ENCODE measurements at regions not wholly inside any gene's neighbourhood (a gene's known extent, or its start where the extent isn't known, plus 50 kb on each side); places are given as distances from the start of the nearest gene placed in this dataset.

DNA sequence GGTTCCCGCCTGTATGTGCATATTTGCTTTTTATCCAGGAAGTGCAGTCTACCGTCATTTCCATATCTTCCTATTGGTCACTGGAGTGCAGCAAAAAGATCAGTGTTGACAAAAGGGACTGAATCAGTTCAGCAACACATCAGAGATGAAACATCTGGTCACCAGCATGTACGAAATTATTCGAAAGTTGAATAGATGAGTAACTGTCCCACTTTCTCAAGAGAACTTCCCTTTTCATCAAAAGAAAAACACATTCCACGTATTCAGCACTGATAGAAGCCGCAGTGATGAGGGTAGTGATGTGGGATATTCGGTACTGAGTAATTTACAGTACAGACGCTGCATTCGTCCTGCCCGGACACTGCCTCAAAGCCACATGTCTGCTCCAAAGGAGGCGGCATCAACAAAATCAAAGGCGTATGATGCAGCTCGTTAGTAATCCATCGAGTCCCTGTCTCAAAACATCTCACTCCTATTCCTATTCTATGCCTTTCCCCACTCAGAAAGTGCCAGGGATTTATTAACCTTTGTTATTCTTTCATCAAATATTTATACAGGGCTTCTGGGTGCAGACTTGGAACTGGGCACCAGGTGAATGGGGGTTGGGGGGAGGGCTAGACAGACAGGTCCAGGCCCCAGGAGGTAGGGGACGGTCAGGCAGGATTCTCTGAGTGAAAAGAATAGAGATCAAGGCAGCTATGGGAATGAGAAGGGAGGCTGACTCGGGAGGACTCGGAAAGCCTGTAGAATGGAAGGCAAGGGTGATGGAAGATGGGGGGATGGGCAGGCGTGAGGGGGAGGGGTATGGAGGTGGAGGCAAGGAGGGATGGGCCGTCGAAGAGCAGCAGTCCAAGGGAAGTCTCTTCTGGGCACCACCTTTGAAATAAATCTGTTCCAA, 79.5 kb upstream of the SLC45A1 start:
- TF ChIP-seq, protein P1, sequence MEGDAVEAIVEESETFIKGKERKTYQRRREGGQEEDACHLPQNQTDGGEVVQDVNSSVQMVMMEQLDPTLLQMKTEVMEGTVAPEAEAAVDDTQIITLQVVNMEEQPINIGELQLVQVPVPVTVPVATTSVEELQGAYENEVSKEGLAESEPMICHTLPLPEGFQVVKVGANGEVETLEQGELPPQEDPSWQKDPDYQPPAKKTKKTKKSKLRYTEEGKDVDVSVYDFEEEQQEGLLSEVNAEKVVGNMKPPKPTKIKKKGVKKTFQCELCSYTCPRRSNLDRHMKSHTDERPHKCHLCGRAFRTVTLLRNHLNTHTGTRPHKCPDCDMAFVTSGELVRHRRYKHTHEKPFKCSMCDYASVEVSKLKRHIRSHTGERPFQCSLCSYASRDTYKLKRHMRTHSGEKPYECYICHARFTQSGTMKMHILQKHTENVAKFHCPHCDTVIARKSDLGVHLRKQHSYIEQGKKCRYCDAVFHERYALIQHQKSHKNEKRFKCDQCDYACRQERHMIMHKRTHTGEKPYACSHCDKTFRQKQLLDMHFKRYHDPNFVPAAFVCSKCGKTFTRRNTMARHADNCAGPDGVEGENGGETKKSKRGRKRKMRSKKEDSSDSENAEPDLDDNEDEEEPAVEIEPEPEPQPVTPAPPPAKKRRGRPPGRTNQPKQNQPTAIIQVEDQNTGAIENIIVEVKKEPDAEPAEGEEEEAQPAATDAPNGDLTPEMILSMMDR (IDR thresholded peaks at IDR 0.05; ENCODE audit: low read length): no peak
- TF ChIP-seq EZH2 (optimal IDR thresholded peaks at IDR 0.05; ENCODE audit: low read depth, low read length) (no peak), EZH2phosphoT487 (IDR thresholded peaks at IDR 0.05; ENCODE audit: low read length) (no peak)
